IMR-90 (cell line): ENCODE measurements at regions not wholly inside any gene's neighbourhood (a gene's known extent, or its start where the extent isn't known, plus 50 kb on each side); places are given as distances from the start of the nearest gene placed in this dataset.

Experiments
- ATAC-seq: fragments of 200-7000 bp; cut with Tn5 transposase; 2 replicates; pipeline ENCODE4 v1.9.1; 2020; ENCODE audit warnings: low read depth, mild to moderate bottlenecking, moderate library complexity
- BruUV-seq: library from RNA; stranded (reverse); fragments of 400-500 nt; replicated peaks from 2 replicates; lab custom pipeline; 2021; lab: Mats Ljungman, UMichigan
- CTCF ChIA-PET: fragments of 300-600 bp; formaldehyde crosslinking; extraction: SDS; loops from one replicate; lab custom pipeline; 2021; ENCODE audit warnings: antibody characterized with exemption; lab: Yijun Ruan, JAX
- POLR2A ChIA-PET: fragments of 300-600 bp; sonication (Branson Sonifier 250); formaldehyde crosslinking; loops from one replicate; lab custom pipeline; 2022; ENCODE audit warnings: antibody characterized with exemption; ENCODE audit not compliant: unreplicated experiment; lab: Charles Lee
- DNase-seq: peaks from one replicate; pipeline ENCODE4 v3.0.0; 2013
- H2AFZ ChIP-seq: replicated peaks from 2 replicates; pipeline ENCODE3; 2013; ENCODE audit warnings: low read length, mild to moderate bottlenecking; ENCODE audit not compliant: poor library complexity
- H2AK5ac ChIP-seq: 2 replicates; pipeline ENCODE4 v1.6.1; 2013; ENCODE audit warnings: low read depth, low read length, inconsistent platforms
- H2AK9ac ChIP-seq: replicated peaks from 2 replicates; pipeline ENCODE3; 2013; ENCODE audit warnings: mild to moderate bottlenecking, low read depth, low read length, moderate library complexity; ENCODE audit not compliant: poor library complexity
- H2BK120ac ChIP-seq: 2 replicates; pipeline ENCODE4 v1.6.1; 2013; ENCODE audit warnings: low read depth, low read length, inconsistent platforms
- H2BK15ac ChIP-seq: 3 replicates; pipeline ENCODE4 v1.6.1; 2013; ENCODE audit warnings: low read depth, low read length, inconsistent platforms
- H2BK20ac ChIP-seq: 2 replicates; pipeline ENCODE4 v1.6.1; 2013; ENCODE audit warnings: low read depth, mild to moderate bottlenecking, inconsistent platforms, low read length, moderate library complexity
- H2BK5ac ChIP-seq: 2 replicates; pipeline ENCODE4 v1.6.1; 2013; ENCODE audit warnings: mild to moderate bottlenecking, low read depth, low read length, inconsistent platforms; ENCODE audit not compliant: poor library complexity, severe bottlenecking
- H3K14ac ChIP-seq: replicated peaks from 2 replicates; pipeline ENCODE4 v1.6.1; 2013; ENCODE audit warnings: low read depth, low read length, inconsistent platforms
- H3K18ac ChIP-seq: 2 replicates; pipeline ENCODE4 v1.6.1; 2013; ENCODE audit warnings: low read depth, low read length, control low read depth
- H3K23ac ChIP-seq: 2 replicates; pipeline ENCODE4 v1.6.1; 2013; ENCODE audit warnings: low read depth, low read length, inconsistent platforms
- H3K27ac ChIP-seq: 2 replicates; pipeline ENCODE4 v1.5.1; 2013; ENCODE audit warnings: mild to moderate bottlenecking, control low read depth, low read length; ENCODE audit not compliant: insufficient read depth
- H3K27me3 ChIP-seq: 2 replicates; pipeline ENCODE4 v1.6.1; 2013; ENCODE audit warnings: low read length; ENCODE audit not compliant: control insufficient read depth, insufficient read depth
- H3K36me3 ChIP-seq: 2 replicates; pipeline ENCODE4 v1.6.1; 2013; ENCODE audit warnings: low read length, mixed read lengths; ENCODE audit not compliant: control insufficient read depth, insufficient read depth
- H3K4ac ChIP-seq: 2 replicates; pipeline ENCODE4 v1.6.1; 2013; ENCODE audit warnings: low read depth, low read length, inconsistent platforms
- H3K4me1 ChIP-seq: 2 replicates; pipeline ENCODE4 v1.6.1; 2013; ENCODE audit warnings: low read length, mixed read lengths; ENCODE audit not compliant: control insufficient read depth, insufficient read depth
- H3K4me2 ChIP-seq: 2 replicates; pipeline ENCODE4 v1.6.1; 2013; ENCODE audit warnings: low read depth, mild to moderate bottlenecking, control low read depth, low read length, moderate library complexity
- H3K4me3 ChIP-seq: 2 replicates; pipeline ENCODE4 v1.5.1; 2013; ENCODE audit warnings: low read depth, mild to moderate bottlenecking, control low read depth, low read length, moderate library complexity; ENCODE audit not compliant: insufficient read depth
- H3K56ac ChIP-seq: 2 replicates; pipeline ENCODE4 v1.6.1; 2013; ENCODE audit warnings: low read length, inconsistent platforms; ENCODE audit not compliant: insufficient read depth; ENCODE audit errors: extremely low read depth
- H3K79me1 ChIP-seq, 2 experiments: 2 replicates each; pipeline ENCODE4 v1.6.1; 2013; ENCODE audit warnings: low read length in 2 of 2, inconsistent platforms in 1 of 2, low read depth in 1 of 2
- H3K9ac ChIP-seq: 2 replicates; pipeline ENCODE4 v1.6.1; 2013; ENCODE audit warnings: low read depth, low read length, control low read depth
- H3K9me1 ChIP-seq: 2 replicates; pipeline ENCODE4 v1.6.1; 2013; ENCODE audit warnings: low read length, inconsistent platforms; ENCODE audit not compliant: insufficient read depth
- H3K9me3 ChIP-seq: 2 replicates; pipeline ENCODE4 v1.6.1; 2013; ENCODE audit warnings: low read length; ENCODE audit not compliant: control insufficient read depth, insufficient read depth
- H4K20me1 ChIP-seq: 2 replicates; pipeline ENCODE4 v1.6.1; 2013; ENCODE audit warnings: low read length, inconsistent platforms; ENCODE audit not compliant: insufficient read depth
- H4K5ac ChIP-seq: 2 replicates; pipeline ENCODE4 v1.6.1; 2013; ENCODE audit warnings: mild to moderate bottlenecking, low read depth, low read length, control low read depth
- H4K8ac ChIP-seq, 2 experiments: 2 replicates each; pipeline ENCODE4 v1.6.1; 2013; ENCODE audit warnings: low read depth in 2 of 2, low read length in 2 of 2, control low read depth in 1 of 2, inconsistent platforms in 1 of 2
- H4K91ac ChIP-seq: 2 replicates; pipeline ENCODE4 v1.6.1; 2013; ENCODE audit warnings: low read depth, low read length, inconsistent platforms; ENCODE audit not compliant: insufficient read depth
- BHLHE40 ChIP-seq: fragments of 150-350 bp; IDR thresholded peaks from 2 replicates; pipeline ENCODE4 v1.6.1; 2016; ENCODE audit warnings: mild to moderate bottlenecking, low read depth, low read length
- CEBPB ChIP-seq: IDR thresholded peaks from 2 replicates; pipeline ENCODE4 v1.6.1; 2012; ENCODE audit warnings: low read depth, low read length, improper control_type of control experiment
- CHD1 ChIP-seq: IDR thresholded peaks from 2 replicates; pipeline ENCODE4 v1.6.1; 2012; ENCODE audit warnings: low read depth, low read length, improper control_type of control experiment
- CTCF ChIP-seq: conservative IDR thresholded peaks from 2 replicates; pipeline ENCODE4 v1.5.1; 2012; ENCODE audit warnings: mild to moderate bottlenecking, low read depth, low read length, improper control_type of control experiment
- ELK1 ChIP-seq: fragments of 150-350 bp; IDR thresholded peaks from 2 replicates; pipeline ENCODE4 v1.6.1; 2016; ENCODE audit warnings: low read depth, mild to moderate bottlenecking, low read length, moderate library complexity, borderline replicate concordance
- FOS ChIP-seq: fragments of 150-350 bp; IDR thresholded peaks from 2 replicates; pipeline ENCODE4 v1.6.1; 2016; ENCODE audit warnings: low read depth, low read length
- MAFK ChIP-seq: IDR thresholded peaks from 2 replicates; pipeline ENCODE4 v1.6.1; 2012; ENCODE audit warnings: low read depth, low read length, improper control_type of control experiment
- MAZ ChIP-seq: IDR thresholded peaks from 2 replicates; pipeline ENCODE4 v1.6.1; 2012; ENCODE audit warnings: low read depth, mild to moderate bottlenecking, low read length, improper control_type of control experiment, moderate library complexity, borderline replicate concordance
- MXI1 ChIP-seq: IDR thresholded peaks from 2 replicates; pipeline ENCODE4 v1.6.1; 2012; ENCODE audit warnings: low read depth, mild to moderate bottlenecking, low read length, moderate library complexity, borderline replicate concordance
- NFE2L2 ChIP-seq: fragments of 150-350 bp; IDR thresholded peaks from 2 replicates; pipeline ENCODE4 v1.6.1; 2016; ENCODE audit warnings: low read depth, mild to moderate bottlenecking, low read length
- POLR2A ChIP-seq: IDR thresholded peaks from 2 replicates; pipeline ENCODE4 v1.6.1; 2012; ENCODE audit warnings: mild to moderate bottlenecking, low read depth, low read length
- RAD21 ChIP-seq: IDR thresholded peaks from 2 replicates; pipeline ENCODE4 v1.6.1; 2012; ENCODE audit warnings: low read length, improper control_type of control experiment
- RCOR1 ChIP-seq: IDR thresholded peaks from 2 replicates; pipeline ENCODE4 v1.6.1; 2012; ENCODE audit warnings: mild to moderate bottlenecking, low read length, improper control_type of control experiment; ENCODE audit not compliant: insufficient replicate concordance
- RFX5 ChIP-seq: IDR thresholded peaks from 2 replicates; pipeline ENCODE4 v1.8.0; 2012; ENCODE audit warnings: low read depth, mild to moderate bottlenecking, low read length, moderate library complexity
- SMC3 ChIP-seq: fragments of 150-350 bp; IDR thresholded peaks from 2 replicates; pipeline ENCODE4 v1.6.1; 2016; ENCODE audit warnings: low read depth, mild to moderate bottlenecking, antibody characterized with exemption, low read length, moderate library complexity
- USF2 ChIP-seq: fragments of 150-350 bp; IDR thresholded peaks from 2 replicates; pipeline ENCODE4 v1.6.1; 2017; ENCODE audit warnings: mild to moderate bottlenecking, antibody characterized with exemption, low read length, low read depth
- WGBS, 2 experiments: methylation state at CpG; one replicate each; pipeline versions ENCODE4 v1.1.5 to v1.1.7; 2013; ENCODE audit warnings: missing lambda C conversion rate in 2 of 2; ENCODE audit not compliant: insufficient read length in 1 of 2; ENCODE audit errors: extremely low coverage in 2 of 2; 5-methylcytosine and 5-hydroxymethylcytosine counted together
- dilution Hi-C: fragments of 300-500 bp; cut with HindIII; formaldehyde crosslinking; loops from one replicate; pipeline ENCODE4 v1.14.3; 2018; ENCODE audit warnings: low sequenced_read_pairs; ENCODE audit not compliant: unreplicated experiment
- in situ Hi-C: fragments of 300-500 bp; cut with MboI; formaldehyde crosslinking; loops from 3 replicates; pipeline ENCODE4 v1.14.3; 2019; ENCODE audit warnings: low sequenced_read_pairs, inconsistent platforms, mixed read lengths
- intact Hi-C: fragments of 100-400 bp; cut with micrococcal nuclease; formaldehyde crosslinking; loops from 2 replicates; pipeline ENCODE4 v1.10.0; 2022

GRCh38 chrX:16308773-16309172 is 141.5 kb downstream of the MAGEB17 start:
- H4K20me1 ChIP-seq, result no peaks in the 10 kb centered on the region
- WGBS, 2 experiments, result no CpG with 5 or more reads among the region's 4 CpGs
- H2AFZ ChIP-seq, result no peak overlapping the region
- intact Hi-C loops (loop anchor here (10.0 kb wide), 1 partner anchor 184 kb away; the partner anchor contains the start of gene GRPR), in situ Hi-C loops (no loop called here), dilution Hi-C loops (no loop called here)
- POLR2A ChIA-PET, result no interaction called here
- no peak for DNase-seq
- H3K4ac ChIP-seq, result no peak overlapping the region
- TF ChIP-seq ELK1 (no peak), BHLHE40 (no peak), CTCF (no peak), RAD21 (no peak), CHD1 (no peak), MAZ (no peak), FOS (no peak), RCOR1 (no peak), MAFK (no peak), SMC3 (no peak), NFE2L2 (no peak), POLR2A (no peak), MXI1 (no peak), RFX5 (no peak), CEBPB (no peak), USF2 (no peak)
- no peak overlapping the region for H4K8ac ChIP-seq
- no peak overlapping the region for H2AK9ac ChIP-seq
- ATAC-seq, result no peak
- no peak overlapping the region for H2BK20ac ChIP-seq
- CTCF ChIA-PET, result no interaction called here
- H3K4me2 ChIP-seq, result no peak overlapping the region
- no peak overlapping the region; the same call in 1 of the 2 replicates for H3K14ac ChIP-seq
- no peaks in the 10 kb centered on the region for H3K27me3 ChIP-seq
- H3K18ac ChIP-seq, result no peak overlapping the region
- no TSS peak for BruUV-seq
- H3K56ac ChIP-seq, result no peak overlapping the region
- no peak overlapping the region for H3K23ac ChIP-seq
- H2BK5ac ChIP-seq, result no peak overlapping the region
- H3K9ac ChIP-seq, result no peak overlapping the region
- H4K91ac ChIP-seq, result no peak overlapping the region
- no peak overlapping the region for H2BK120ac ChIP-seq
- H4K5ac ChIP-seq, result no peak overlapping the region
- no peaks in the 10 kb centered on the region for H3K9me1 ChIP-seq
- H3K4me3 ChIP-seq, result no peak overlapping the region
- H2AK5ac ChIP-seq, result no peak overlapping the region
- no peak overlapping the region for H2BK15ac ChIP-seq
- H3K79me1 ChIP-seq, result no peaks in the 10 kb centered on the region
- no peaks in the 10 kb centered on the region for H3K36me3 ChIP-seq
- H3K27ac ChIP-seq, result no peak overlapping the region
- no peaks in the 10 kb centered on the region for H3K4me1 ChIP-seq
- no peaks in the 10 kb centered on the region for H3K9me3 ChIP-seq
